Keratinocyte (primary cell): ENCODE measurements at regions not wholly inside any gene's neighbourhood (a gene's known extent, or its start where the extent isn't known, plus 50 kb on each side); places are given as distances from the start of the nearest gene placed in this dataset.

Experiments used
- EZH2 ChIP-seq: IDR thresholded peaks from one replicate; pipeline ENCODE4 v1.6.1; 2012; ENCODE audit warnings: inconsistent platforms, mild to moderate bottlenecking, low read length, moderate library complexity
- TF ChIP-seq, protein P1 (sequence below), 3 experiments: IDR thresholded peaks in 1 of 3; conservative IDR thresholded peaks in 1 of 3; optimal IDR thresholded peaks in 1 of 3; 2 replicates in 2 of 3; 3 replicates in 1 of 3; pipeline versions ENCODE3 to v1.5.1; 2011; ENCODE audit warnings: low read length in 3 of 3, mild to moderate bottlenecking in 3 of 3, moderate library complexity in 2 of 3, control low read depth in 1 of 3, inconsistent platforms in 1 of 3; ENCODE audit not compliant: insufficient read depth in 2 of 3; ENCODE audit errors: extremely low read depth in 1 of 3

DNA sequence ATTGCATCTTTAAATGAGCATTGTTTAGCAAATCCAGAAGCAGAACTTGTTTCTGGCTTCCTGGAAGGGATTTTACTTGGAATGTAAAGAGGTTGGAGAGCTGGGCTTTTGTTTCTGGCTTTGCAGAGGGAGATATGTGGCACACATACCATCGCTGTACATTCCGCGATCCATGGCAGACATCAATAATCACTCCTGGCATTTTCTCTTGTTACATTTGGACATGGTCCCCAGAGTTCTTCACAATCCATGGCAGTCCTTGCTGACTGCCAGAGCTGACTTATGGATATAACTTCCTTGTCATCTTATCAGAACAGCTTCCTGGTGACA, 445.6 kb upstream of the SPRED2 start:
- TF ChIP-seq EZH2: no peak
- TF ChIP-seq, protein P1, sequence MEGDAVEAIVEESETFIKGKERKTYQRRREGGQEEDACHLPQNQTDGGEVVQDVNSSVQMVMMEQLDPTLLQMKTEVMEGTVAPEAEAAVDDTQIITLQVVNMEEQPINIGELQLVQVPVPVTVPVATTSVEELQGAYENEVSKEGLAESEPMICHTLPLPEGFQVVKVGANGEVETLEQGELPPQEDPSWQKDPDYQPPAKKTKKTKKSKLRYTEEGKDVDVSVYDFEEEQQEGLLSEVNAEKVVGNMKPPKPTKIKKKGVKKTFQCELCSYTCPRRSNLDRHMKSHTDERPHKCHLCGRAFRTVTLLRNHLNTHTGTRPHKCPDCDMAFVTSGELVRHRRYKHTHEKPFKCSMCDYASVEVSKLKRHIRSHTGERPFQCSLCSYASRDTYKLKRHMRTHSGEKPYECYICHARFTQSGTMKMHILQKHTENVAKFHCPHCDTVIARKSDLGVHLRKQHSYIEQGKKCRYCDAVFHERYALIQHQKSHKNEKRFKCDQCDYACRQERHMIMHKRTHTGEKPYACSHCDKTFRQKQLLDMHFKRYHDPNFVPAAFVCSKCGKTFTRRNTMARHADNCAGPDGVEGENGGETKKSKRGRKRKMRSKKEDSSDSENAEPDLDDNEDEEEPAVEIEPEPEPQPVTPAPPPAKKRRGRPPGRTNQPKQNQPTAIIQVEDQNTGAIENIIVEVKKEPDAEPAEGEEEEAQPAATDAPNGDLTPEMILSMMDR (optimal IDR thresholded peaks at IDR 0.05 in 1 of 3, IDR thresholded peaks at IDR 0.05 in 1 of 3, conservative IDR thresholded peaks at IDR 0.05 in 1 of 3; ENCODE audit: extremely low read depth in 1 of 3, insufficient read depth in 2 of 3, low read length in 3 of 3): no peak
